Endothelial cell of umbilical vein (primary cell): ENCODE measurements at regions not wholly inside any gene's neighbourhood (a gene's known extent, or its start where the extent isn't known, plus 50 kb on each side); places are given as distances from the start of the nearest gene placed in this dataset.

Experiments used
- BruUV-seq: library from RNA; stranded (reverse); fragments of 400-500 nt; replicated peaks from 2 replicates; lab custom pipeline; 2021; lab: Mats Ljungman, UMichigan
- CTCF ChIA-PET: fragments of 300-600, 350-600 bp; sonication (Branson Sonifier 250); formaldehyde crosslinking; loops from one replicate; lab custom pipeline; 2021; ENCODE audit warnings: antibody characterized with exemption, inconsistent platforms; lab: Charles Lee
- POLR2A ChIA-PET: fragments of 300-600, 350-600 bp; sonication (Branson Sonifier 250); formaldehyde crosslinking; loops from one replicate; lab custom pipeline; 2021; ENCODE audit warnings: antibody characterized with exemption, inconsistent platforms; lab: Charles Lee
- DNase-seq: peaks from one replicate; pipeline ENCODE4 v3.0.0-alpha.2; 2011; ENCODE audit warnings: low read depth, low spot score
- FAIRE-seq: peaks from 2 replicates; lab custom pipeline; 2011; peaks lifted over from hg19 to GRCh38; lab: Jason Lieb, UNC
- H2AFZ ChIP-seq: 2 replicates; pipeline ENCODE4 v1.6.0; 2012; ENCODE audit warnings: low read depth, low read length, control low read depth, inconsistent platforms
- H3K27ac ChIP-seq: 2 replicates; pipeline ENCODE4 v1.5.1; 2011; ENCODE audit warnings: low read depth, mild to moderate bottlenecking, control low read depth, low read length, moderate library complexity; ENCODE audit not compliant: insufficient read depth
- H3K27me3 ChIP-seq, 2 experiments: 2 replicates each; pipeline versions ENCODE4 v1.6.0 to v1.6.1; 2011; ENCODE audit warnings: low read length in 2 of 2, mixed read lengths in 1 of 2; ENCODE audit not compliant: control insufficient read depth in 2 of 2, insufficient read depth in 2 of 2
- H3K36me3 ChIP-seq, 2 experiments: 2 replicates in 1 of 2; 3 replicates in 1 of 2; pipeline ENCODE4 v1.5.1; 2011; ENCODE audit warnings: low read length in 2 of 2, mild to moderate bottlenecking in 1 of 2, moderate library complexity in 1 of 2; ENCODE audit not compliant: control insufficient read depth in 2 of 2, insufficient read depth in 2 of 2; ENCODE audit errors: extremely low read depth in 1 of 2
- H3K4me1 ChIP-seq: 3 replicates; pipeline ENCODE4 v1.5.1; 2011; ENCODE audit warnings: mild to moderate bottlenecking, low read length; ENCODE audit not compliant: control insufficient read depth, insufficient read depth; ENCODE audit errors: extremely low read depth
- H3K4me2 ChIP-seq: 2 replicates; pipeline ENCODE4 v1.6.1; 2011; ENCODE audit warnings: low read length, control low read depth, mixed read lengths; ENCODE audit not compliant: insufficient read depth
- H3K4me3 ChIP-seq, 3 experiments: fragments of 200-600 bp in 1 of 3; sonication (generic), shearing (Covaris generic) in 1 of 3; replicated peaks in 1 of 3; 2 replicates each; pipeline ENCODE4 v1.5.1; 2011 to 2016; ENCODE audit warnings: control low read depth in 3 of 3, low read length in 3 of 3, mild to moderate bottlenecking in 2 of 3, inconsistent platforms in 1 of 3, low read depth in 1 of 3, moderate library complexity in 1 of 3; ENCODE audit not compliant: insufficient read depth in 1 of 3
- H3K79me2 ChIP-seq: 2 replicates; pipeline ENCODE4 v1.6.0; 2012; ENCODE audit warnings: low read length, inconsistent platforms; ENCODE audit not compliant: control insufficient read depth, insufficient read depth
- H3K9ac ChIP-seq: replicated peaks from 2 replicates; pipeline ENCODE3; 2011; ENCODE audit warnings: low read length, control low read depth; ENCODE audit not compliant: insufficient read depth; ENCODE audit errors: extremely low read depth
- H3K9me1 ChIP-seq: replicated peaks from 3 replicates; pipeline ENCODE4 v1.6.0; 2011; ENCODE audit warnings: mild to moderate bottlenecking, low read length; ENCODE audit not compliant: control insufficient read depth, insufficient read depth; ENCODE audit errors: extremely low read depth
- H3K9me3 ChIP-seq: replicated peaks from 2 replicates; pipeline ENCODE4 v1.5.1; 2012; ENCODE audit warnings: low read length, inconsistent platforms; ENCODE audit not compliant: control insufficient read depth, insufficient read depth
- H4K20me1 ChIP-seq: replicated peaks from 2 replicates; pipeline ENCODE3; 2011; ENCODE audit warnings: mild to moderate bottlenecking, low read length; ENCODE audit not compliant: control insufficient read depth, insufficient read depth; ENCODE audit errors: extremely low read depth
- CTCF ChIP-seq, 2 donors: IDR thresholded peaks; 1 replicate in 1 of 2; 2 replicates in 1 of 2; pipeline ENCODE4 v1.5.1; 2011; ENCODE audit warnings: low read length in 2 of 2, mild to moderate bottlenecking in 2 of 2, moderate library complexity in 2 of 2, control low read depth in 1 of 2, inconsistent platforms in 1 of 2, low read depth in 1 of 2; ENCODE audit not compliant: insufficient read depth in 1 of 2; ENCODE audit errors: extremely low read depth in 1 of 2
- EZH2 ChIP-seq: IDR thresholded peaks from 2 replicates; pipeline ENCODE4 v1.6.1; 2012; ENCODE audit warnings: borderline replicate concordance, low read depth, mild to moderate bottlenecking, moderate library complexity, low read length, inconsistent platforms; ENCODE audit not compliant: severe bottlenecking
- FOS ChIP-seq: IDR thresholded peaks from 2 replicates; pipeline ENCODE4 v1.6.1; 2011; ENCODE audit warnings: mild to moderate bottlenecking, low read length, moderate library complexity, borderline replicate concordance; ENCODE audit not compliant: insufficient read depth
- GATA2 ChIP-seq: IDR thresholded peaks from 2 replicates; pipeline ENCODE4 v1.7.0; 2011; ENCODE audit warnings: low read depth, mild to moderate bottlenecking, moderate library complexity, mixed read lengths, low read length; ENCODE audit not compliant: insufficient read length, insufficient read depth
- JUN ChIP-seq: IDR thresholded peaks from 2 replicates; pipeline ENCODE4 v1.6.1; 2011; ENCODE audit warnings: borderline replicate concordance, low read depth; ENCODE audit not compliant: insufficient read length, insufficient read depth
- MAX ChIP-seq: IDR thresholded peaks from 2 replicates; pipeline ENCODE4 v1.6.1; 2011; ENCODE audit not compliant: insufficient read depth, insufficient read length
- MYC ChIP-seq: IDR thresholded peaks from one replicate; pipeline ENCODE4 v1.6.1; 2011; ENCODE audit warnings: mild to moderate bottlenecking, low read depth, low read length
- POLR2A ChIP-seq: IDR thresholded peaks from 2 replicates; pipeline ENCODE4 v1.6.1; 2012; ENCODE audit warnings: low read depth, mild to moderate bottlenecking, control low read depth, low read length
- POLR2AphosphoS5 ChIP-seq: IDR thresholded peaks from 2 replicates; pipeline ENCODE4 v1.6.1; 2012; ENCODE audit warnings: low read depth, mild to moderate bottlenecking, control low read depth, low read length, moderate library complexity; ENCODE audit not compliant: insufficient read depth
- dilution Hi-C: fragments of 300-500 bp; cut with MboI; formaldehyde crosslinking; loops from one replicate; pipeline ENCODE4 v1.15.0; 2019; ENCODE audit warnings: low sequenced_read_pairs; ENCODE audit not compliant: extremely low pct_ligation_motif_present
- intact Hi-C: fragments of 100-400 bp; cut with micrococcal nuclease; formaldehyde crosslinking; loops from one replicate; pipeline ENCODE4 v1.10.0; 2022

GRCh38 chr2:177118636-177119035 is 94.0 kb upstream of the HNRNPA3 start:
- no peaks in the 10 kb centered on the region for H4K20me1 ChIP-seq
- no peaks in the 10 kb centered on the region for H3K36me3 ChIP-seq
- H3K9ac ChIP-seq: no peak overlapping the region
- H3K4me3 ChIP-seq: no peak overlapping the region
- FAIRE-seq (no peak), DNase-seq (no peak)
- dilution Hi-C loops: no loop called here
- no peaks in the 10 kb centered on the region for H3K9me1 ChIP-seq
- H3K4me1 ChIP-seq: peaks cover 11% of the 10 kb centered on the region
- ChIA-PET POLR2A (no interaction called here), CTCF (no interaction called here)
- no peak overlapping the region for H3K27ac ChIP-seq
- intact Hi-C loops: no loop called here
- no peaks in the 10 kb centered on the region for H3K79me2 ChIP-seq
- BruUV-seq: no TSS peak
- no peaks in the 10 kb centered on the region for H3K9me3 ChIP-seq
- H2AFZ ChIP-seq: no peak overlapping the region
- no peaks in the 10 kb centered on the region for H3K27me3 ChIP-seq
- no peak overlapping the region for H3K4me2 ChIP-seq
- TF ChIP-seq POLR2AphosphoS5 (no peak), MYC (no peak), EZH2 (no peak), MAX (no peak), CTCF (IDR thresholded peaks at IDR 0.05; ENCODE audit: extremely low read depth in 1 of 2, insufficient read depth in 1 of 2, low read depth in 1 of 2, low read length in 2 of 2) (no peak), POLR2A (no peak), FOS (no peak), GATA2 (no peak), JUN (no peak)
